AG04449 (cell line): ENCODE measurements at regions not wholly inside any gene's neighbourhood (a gene's known extent, or its start where the extent isn't known, plus 50 kb on each side); places are given as distances from the start of the nearest gene placed in this dataset.

Source experiments
- CTCF ChIA-PET: fragments of 350-600 bp; formaldehyde crosslinking; extraction: SDS; loops from one replicate; lab custom pipeline; 2021; ENCODE audit warnings: antibody characterized with exemption; lab: Yijun Ruan, JAX
- POLR2A ChIA-PET: fragments of 400-600, 350-600 bp; formaldehyde crosslinking; extraction: SDS; loops from one replicate; lab custom pipeline; 2020; ENCODE audit warnings: antibody characterized with exemption, inconsistent platforms; lab: Yijun Ruan, JAX
- DNase-seq: peaks from one replicate; pipeline ENCODE4 v3.0.0-alpha.2; 2010; ENCODE audit warnings: low read depth, low spot score
- H3K4me3 ChIP-seq: 2 replicates; pipeline ENCODE4 v1.5.1; 2011; ENCODE audit warnings: low read depth, mild to moderate bottlenecking, control low read depth, low read length
- CTCF ChIP-seq: IDR thresholded peaks from one replicate; pipeline ENCODE4 v1.5.1; 2011; ENCODE audit warnings: mild to moderate bottlenecking, moderate library complexity, low read length, control low read depth, inconsistent platforms; ENCODE audit not compliant: insufficient read depth; ENCODE audit errors: missing control alignments

GRCh38 chr1:234922987-234923386, 205.7 kb downstream of the TOMM20 start:
- no peak overlapping the region for H3K4me3 ChIP-seq
- ChIA-PET POLR2A (no interaction called here), CTCF (no interaction called here)
- DNase-seq: no peak
- TF ChIP-seq CTCF: no peak

- ChIA-PET POLR2A (interaction anchor here (0.9 kb wide), 1 partner anchor 162 kb away, joined by 3 read pairs; no protein-coding TSS in a partner anchor), CTCF (interaction anchor here (0.9 kb wide), 1 partner anchor 10 kb away, joined by 5 read pairs; no protein-coding TSS in a partner anchor)
- no peak for TF ChIP-seq CTCF
- no peak for DNase-seq
- no peak overlapping the region for H3K4me3 ChIP-seq
Measured at GRCh38 chr1:234921266-234922062, 207.2 kb downstream of the TOMM20 start.

DNA sequence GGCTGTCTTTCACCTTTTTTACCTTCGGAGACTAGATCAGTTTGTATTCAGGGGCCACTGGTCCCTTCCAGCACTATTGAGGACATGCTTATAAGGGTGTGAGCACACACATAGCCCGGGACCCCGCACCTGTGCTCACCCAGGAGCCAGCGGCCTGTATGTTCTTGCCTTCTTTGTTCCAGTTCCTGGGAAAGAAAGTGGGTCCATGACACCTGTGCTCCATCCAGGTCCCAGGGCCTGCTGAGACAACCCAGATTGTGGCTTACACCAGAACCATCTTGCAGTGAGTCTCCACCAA, 207.8 kb downstream of the TOMM20 start:
- ChIA-PET CTCF (no interaction called here), POLR2A (no interaction called here)
- DNase-seq: no peak
- no peak overlapping the region for H3K4me3 ChIP-seq
- TF ChIP-seq CTCF: no peak

DNA sequence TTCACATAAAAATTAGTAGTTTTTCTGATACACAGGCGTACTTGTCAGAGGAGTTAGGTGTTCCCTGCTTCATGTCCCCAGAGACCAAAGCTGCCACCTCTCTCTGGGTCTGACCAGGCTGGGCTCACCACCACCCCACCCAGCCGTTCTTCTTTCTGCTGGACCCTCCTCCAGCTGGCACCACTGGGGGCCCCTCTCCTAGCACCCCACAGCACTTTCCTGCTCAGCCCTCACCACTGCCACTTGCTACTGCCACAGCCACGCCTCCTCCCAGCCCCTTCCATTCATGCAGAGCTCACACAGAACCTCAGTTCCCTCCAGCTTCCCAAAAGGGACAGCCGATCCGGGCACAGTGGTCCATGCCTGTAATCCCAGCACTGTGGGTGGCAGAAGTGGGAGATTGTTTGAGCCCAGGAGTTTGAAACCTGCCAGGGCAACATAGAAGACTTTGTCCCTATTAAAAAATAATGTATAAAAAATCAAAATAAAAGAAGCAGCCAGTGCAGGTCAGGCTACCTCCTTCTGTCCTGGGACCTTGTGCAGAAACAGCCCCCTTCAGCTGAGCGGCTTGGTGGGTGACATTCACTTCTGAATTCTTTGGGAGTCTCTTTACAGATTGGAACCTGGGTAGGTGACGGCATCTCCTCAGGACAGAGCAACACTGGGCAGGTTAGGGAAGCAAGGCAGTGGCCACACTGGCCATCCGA, 208.3 kb downstream of the TOMM20 start:
- ChIA-PET POLR2A (no interaction called here), CTCF (no interaction called here)
- DNase-seq: no peak

GRCh38 chr1:234918961-234919761, 209.5 kb downstream of the TOMM20 start:
- no peak for TF ChIP-seq CTCF
- CTCF ChIA-PET: no interaction called here
- H3K4me3 ChIP-seq: no peak overlapping the region
- POLR2A ChIA-PET: no interaction called here
- DNase-seq: no peak

More for the DNA sequence above, 208.3 kb downstream of the TOMM20 start:
- no peak for TF ChIP-seq CTCF
- H3K4me3 ChIP-seq: no peak overlapping the region

DNA sequence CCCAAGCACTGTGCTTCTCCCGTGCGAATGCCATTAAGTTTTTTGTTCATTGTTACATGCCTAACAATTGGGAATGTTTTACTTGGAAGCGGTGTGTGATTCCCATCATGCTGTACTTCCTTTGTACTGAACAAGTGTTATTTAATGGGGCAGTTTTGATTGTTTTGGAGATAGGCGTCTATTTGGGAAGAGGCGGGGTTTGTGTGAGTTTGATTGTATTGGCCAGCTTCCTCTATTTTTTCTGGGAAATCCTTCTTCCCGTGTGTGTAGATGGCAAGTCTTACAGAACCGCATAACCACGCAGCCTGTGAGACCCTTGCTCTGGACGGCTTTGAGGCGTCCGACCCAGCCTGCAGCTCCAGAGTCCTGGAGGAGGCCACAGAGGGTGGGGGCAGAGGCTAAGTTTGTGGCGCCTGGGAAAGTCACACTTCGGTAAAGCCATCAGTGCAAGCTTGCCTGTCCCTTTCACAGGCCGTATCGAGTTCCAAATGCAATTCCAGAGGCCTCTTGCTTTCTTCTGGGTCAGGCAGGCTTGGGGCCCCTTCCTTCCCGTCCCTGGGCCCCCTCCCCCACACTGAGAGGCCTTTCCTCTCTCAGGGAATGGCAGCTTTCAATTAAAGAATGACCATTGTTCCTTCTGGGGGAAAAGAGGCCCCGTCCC, 210.3 kb downstream of the TOMM20 start:
- no peak for DNase-seq
- H3K4me3 ChIP-seq: no peak overlapping the region
- ChIA-PET POLR2A (no interaction called here), CTCF (no interaction called here)
- no peak for TF ChIP-seq CTCF
